ENCODE measurements at regions not wholly inside any gene's neighbourhood (a gene's known extent, or its start where the extent isn't known, plus 50 kb on each side); places are given as distances from the start of the nearest gene placed in this dataset.

- Mint-ChIP-seq H3K4me1 (no peaks in the 10 kb centered on the region), H3K27me3 (peaks cover 3% of the 10 kb centered on the region), H3K4me3 (no peak overlapping the region), H3K27ac (no peak overlapping the region), H3K9me3 (ENCODE audit: insufficient read depth) (no peaks in the 10 kb centered on the region)
- ATAC-seq (ENCODE audit: low read depth), result no peak
- H3K4me2 ChIP-seq (replicated peaks; ENCODE audit: low read depth, low read length, poor library complexity, severe bottlenecking), result no peak overlapping the region
- no peaks in the 10 kb centered on the region for H3K27me3 ChIP-seq (replicated peaks in 1 of 4; ENCODE audit: control extremely low read depth in 1 of 4, control insufficient read depth in 3 of 4, insufficient read depth in 4 of 4, low read length in 3 of 4)
- intact Hi-C loops (cut with micrococcal nuclease), result no loop called here
- no peak overlapping the region for H3K4me3 ChIP-seq (ENCODE audit: control extremely low read depth in 1 of 5, extremely low read depth in 1 of 5, insufficient read depth in 1 of 5, low read depth in 2 of 5, low read length in 4 of 5)
- no peaks in the 10 kb centered on the region for H3K36me3 ChIP-seq (replicated peaks in 1 of 2; ENCODE audit: control extremely low read depth in 1 of 2, control insufficient read depth in 1 of 2, extremely low read depth in 1 of 2, insufficient read depth in 2 of 2, low read length in 1 of 2)
- H2AFZ ChIP-seq (ENCODE audit: insufficient read depth, low read depth, low read length, poor library complexity, severe bottlenecking), result no peak overlapping the region
- H3K79me2 ChIP-seq (ENCODE audit: control insufficient read depth, insufficient read depth, low read length), result no peaks in the 10 kb centered on the region
- H4K20me1 ChIP-seq (ENCODE audit: control insufficient read depth, insufficient read depth, low read length, poor library complexity, severe bottlenecking), result no peaks in the 10 kb centered on the region
- no peak overlapping the region for H3K27ac ChIP-seq (ENCODE audit: low read length in 2 of 2)
- no peaks in the 10 kb centered on the region for H3K9me3 ChIP-seq (ENCODE audit: control extremely low read depth in 1 of 3, control insufficient read depth in 2 of 3, insufficient read depth in 1 of 3, low read length in 2 of 3)
- POLR2A ChIA-PET, result no interaction called here
- no peak for DNase-seq
- H3K4me1 ChIP-seq (ENCODE audit: control insufficient read depth in 2 of 2, insufficient read depth in 2 of 2, low read length in 2 of 2), result no peaks in the 10 kb centered on the region
- no peak overlapping the region for H3K9ac ChIP-seq (ENCODE audit: low read length)
- CTCF ChIA-PET, result no interaction called here
- TF ChIP-seq, protein P1, sequence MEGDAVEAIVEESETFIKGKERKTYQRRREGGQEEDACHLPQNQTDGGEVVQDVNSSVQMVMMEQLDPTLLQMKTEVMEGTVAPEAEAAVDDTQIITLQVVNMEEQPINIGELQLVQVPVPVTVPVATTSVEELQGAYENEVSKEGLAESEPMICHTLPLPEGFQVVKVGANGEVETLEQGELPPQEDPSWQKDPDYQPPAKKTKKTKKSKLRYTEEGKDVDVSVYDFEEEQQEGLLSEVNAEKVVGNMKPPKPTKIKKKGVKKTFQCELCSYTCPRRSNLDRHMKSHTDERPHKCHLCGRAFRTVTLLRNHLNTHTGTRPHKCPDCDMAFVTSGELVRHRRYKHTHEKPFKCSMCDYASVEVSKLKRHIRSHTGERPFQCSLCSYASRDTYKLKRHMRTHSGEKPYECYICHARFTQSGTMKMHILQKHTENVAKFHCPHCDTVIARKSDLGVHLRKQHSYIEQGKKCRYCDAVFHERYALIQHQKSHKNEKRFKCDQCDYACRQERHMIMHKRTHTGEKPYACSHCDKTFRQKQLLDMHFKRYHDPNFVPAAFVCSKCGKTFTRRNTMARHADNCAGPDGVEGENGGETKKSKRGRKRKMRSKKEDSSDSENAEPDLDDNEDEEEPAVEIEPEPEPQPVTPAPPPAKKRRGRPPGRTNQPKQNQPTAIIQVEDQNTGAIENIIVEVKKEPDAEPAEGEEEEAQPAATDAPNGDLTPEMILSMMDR (IDR thresholded peaks at IDR 0.05), result no peak
- TF ChIP-seq EZH2 (IDR thresholded peaks at IDR 0.05; ENCODE audit: borderline replicate concordance, insufficient read depth, low read depth, low read length, poor library complexity, severe bottlenecking), result no peak
Observed at GRCh38 chr12:97047361-97047760, 140.3 kb downstream of the NEDD1 start.

- H3K27ac Mint-ChIP-seq, result no peak overlapping the region
- no peaks in the 10 kb centered on the region for H3K9me3 Mint-ChIP-seq (ENCODE audit: insufficient read depth)
- Histone ChIP-seq H3K4me1 (ENCODE audit: control insufficient read depth in 2 of 2, insufficient read depth in 2 of 2, low read length in 2 of 2) (no peaks in the 10 kb centered on the region), H3K27me3 (replicated peaks in 1 of 4; ENCODE audit: control extremely low read depth in 1 of 4, control insufficient read depth in 3 of 4, insufficient read depth in 4 of 4, low read length in 3 of 4) (no peaks in the 10 kb centered on the region), H3K36me3 (replicated peaks in 1 of 2; ENCODE audit: control extremely low read depth in 1 of 2, control insufficient read depth in 1 of 2, extremely low read depth in 1 of 2, insufficient read depth in 2 of 2, low read length in 1 of 2) (no peaks in the 10 kb centered on the region), H3K9me3 (ENCODE audit: control extremely low read depth in 1 of 3, control insufficient read depth in 2 of 3, insufficient read depth in 1 of 3, low read length in 2 of 3) (no peaks in the 10 kb centered on the region), H3K79me2 (ENCODE audit: control insufficient read depth, insufficient read depth, low read length) (no peaks in the 10 kb centered on the region), H3K27ac (ENCODE audit: low read length in 2 of 2) (no peak overlapping the region), H3K9ac (ENCODE audit: low read length) (no peak overlapping the region), H3K4me3 (ENCODE audit: control extremely low read depth in 1 of 5, extremely low read depth in 1 of 5, insufficient read depth in 1 of 5, low read depth in 2 of 5, low read length in 4 of 5) (no peak overlapping the region), H2AFZ (ENCODE audit: insufficient read depth, low read depth, low read length, poor library complexity, severe bottlenecking) (no peak overlapping the region), H3K4me2 (replicated peaks; ENCODE audit: low read depth, low read length, poor library complexity, severe bottlenecking) (no peak overlapping the region), H4K20me1 (ENCODE audit: control insufficient read depth, insufficient read depth, low read length, poor library complexity, severe bottlenecking) (no peaks in the 10 kb centered on the region)
- H3K4me1 Mint-ChIP-seq, result no peaks in the 10 kb centered on the region
- no CpG with 5 or more reads among the region's 4 CpGs for WGBS (ENCODE audit: insufficient coverage)
- TF ChIP-seq EZH2 (IDR thresholded peaks at IDR 0.05; ENCODE audit: borderline replicate concordance, insufficient read depth, low read depth, low read length, poor library complexity, severe bottlenecking), result no peak
- TF ChIP-seq, protein P1 (IDR thresholded peaks at IDR 0.05), result no peak
- no peak overlapping the region for H3K4me3 Mint-ChIP-seq
- peaks cover 7% of the 10 kb centered on the region for H3K27me3 Mint-ChIP-seq
- ATAC-seq (ENCODE audit: low read depth) (no peak), DNase-seq (no peak)
- intact Hi-C loops (cut with micrococcal nuclease), result no loop called here
- CTCF ChIA-PET, result no interaction called here
- POLR2A ChIA-PET, result no interaction called here
Observed at GRCh38 chr12:97048421-97049035, 141.5 kb downstream of the NEDD1 start.

Measured in B cell (primary cell).